Gastroesophageal sphincter (tissue), 3 donors: ENCODE measurements at regions not wholly inside any gene's neighbourhood (a gene's known extent, or its start where the extent isn't known, plus 50 kb on each side); places are given as distances from the start of the nearest gene placed in this dataset.
"Not testable (repeated sequence)": the region's sequence is repeated elsewhere in the genome, so short reads cannot be mapped to it uniquely, and the experiment has no call there.

Experiments
- POLR2A ChIP-seq, 2 donors: fragments of 450-650 bp; IDR thresholded peaks; one replicate each; pipeline ENCODE4 v1.6.1; 2017; ENCODE audit warnings: antibody characterized with exemption in 2 of 2, mild to moderate bottlenecking in 2 of 2, moderate library complexity in 1 of 2
- POLR2AphosphoS5 ChIP-seq: sonication (generic); formaldehyde crosslinking; IDR thresholded peaks from one replicate; pipeline ENCODE4 v1.6.1; 2017; ENCODE audit warnings: antibody characterized with exemption
- TF ChIP-seq, protein P1 (sequence below), 4 experiments: fragments of 200-600 bp in 2 of 4; fragments of 450-650 bp in 2 of 4; sonication (generic) in 1 of 4; IDR thresholded peaks; one replicate each; pipeline ENCODE4 v1.5.1; 2017 to 2019; ENCODE audit warnings: antibody characterized with exemption in 4 of 4, mild to moderate bottlenecking in 2 of 4, moderate library complexity in 2 of 4

DNA sequence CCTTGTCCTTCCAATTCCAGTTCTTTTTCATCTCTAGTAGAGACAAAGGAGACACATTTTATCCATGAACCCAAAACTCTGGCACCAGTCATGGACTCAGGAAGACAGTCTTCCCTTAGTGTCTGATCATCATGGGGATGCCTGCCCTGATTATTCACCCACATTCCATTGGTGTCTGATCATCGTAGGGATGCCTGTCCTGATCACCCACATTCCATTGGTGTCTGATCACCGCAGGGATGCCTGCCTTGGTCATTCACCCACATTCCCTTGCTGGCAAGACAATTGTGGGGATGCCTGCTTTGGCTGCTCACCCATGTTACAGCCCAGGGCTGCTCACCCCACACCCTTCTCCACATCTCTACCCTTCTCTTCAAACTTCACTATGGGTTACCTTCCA, 136.9 kb downstream of the ZNF675 start:
- TF ChIP-seq, protein P1, sequence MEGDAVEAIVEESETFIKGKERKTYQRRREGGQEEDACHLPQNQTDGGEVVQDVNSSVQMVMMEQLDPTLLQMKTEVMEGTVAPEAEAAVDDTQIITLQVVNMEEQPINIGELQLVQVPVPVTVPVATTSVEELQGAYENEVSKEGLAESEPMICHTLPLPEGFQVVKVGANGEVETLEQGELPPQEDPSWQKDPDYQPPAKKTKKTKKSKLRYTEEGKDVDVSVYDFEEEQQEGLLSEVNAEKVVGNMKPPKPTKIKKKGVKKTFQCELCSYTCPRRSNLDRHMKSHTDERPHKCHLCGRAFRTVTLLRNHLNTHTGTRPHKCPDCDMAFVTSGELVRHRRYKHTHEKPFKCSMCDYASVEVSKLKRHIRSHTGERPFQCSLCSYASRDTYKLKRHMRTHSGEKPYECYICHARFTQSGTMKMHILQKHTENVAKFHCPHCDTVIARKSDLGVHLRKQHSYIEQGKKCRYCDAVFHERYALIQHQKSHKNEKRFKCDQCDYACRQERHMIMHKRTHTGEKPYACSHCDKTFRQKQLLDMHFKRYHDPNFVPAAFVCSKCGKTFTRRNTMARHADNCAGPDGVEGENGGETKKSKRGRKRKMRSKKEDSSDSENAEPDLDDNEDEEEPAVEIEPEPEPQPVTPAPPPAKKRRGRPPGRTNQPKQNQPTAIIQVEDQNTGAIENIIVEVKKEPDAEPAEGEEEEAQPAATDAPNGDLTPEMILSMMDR (IDR thresholded peaks at IDR 0.05): not testable (repeated sequence)
- TF ChIP-seq POLR2AphosphoS5; POLR2A (IDR thresholded peaks at IDR 0.05): not testable (repeated sequence)
